IMR-90 (cell line): ENCODE measurements at regions not wholly inside any gene's neighbourhood (a gene's known extent, or its start where the extent isn't known, plus 50 kb on each side); places are given as distances from the start of the nearest gene placed in this dataset.
A peak's percentile ranks its signal among the peaks of the same experiment; 100 is the strongest.

Source experiments
- ATAC-seq: fragments of 200-7000 bp; cut with Tn5 transposase; 2 replicates; pipeline ENCODE4 v1.9.1; 2020; ENCODE audit warnings: low read depth, mild to moderate bottlenecking, moderate library complexity
- BruUV-seq: library from RNA; stranded (reverse); fragments of 400-500 nt; replicated peaks from 2 replicates; lab custom pipeline; 2021; lab: Mats Ljungman, UMichigan
- CTCF ChIA-PET: fragments of 300-600 bp; formaldehyde crosslinking; extraction: SDS; loops from one replicate; lab custom pipeline; 2021; ENCODE audit warnings: antibody characterized with exemption; lab: Yijun Ruan, JAX
- POLR2A ChIA-PET: fragments of 300-600 bp; sonication (Branson Sonifier 250); formaldehyde crosslinking; loops from one replicate; lab custom pipeline; 2022; ENCODE audit warnings: antibody characterized with exemption; ENCODE audit not compliant: unreplicated experiment; lab: Charles Lee
- DNase-seq: peaks from one replicate; pipeline ENCODE4 v3.0.0; 2013
- H2AFZ ChIP-seq: replicated peaks from 2 replicates; pipeline ENCODE3; 2013; ENCODE audit warnings: low read length, mild to moderate bottlenecking; ENCODE audit not compliant: poor library complexity
- H2AK5ac ChIP-seq: 2 replicates; pipeline ENCODE4 v1.6.1; 2013; ENCODE audit warnings: low read depth, low read length, inconsistent platforms
- H2AK9ac ChIP-seq: replicated peaks from 2 replicates; pipeline ENCODE3; 2013; ENCODE audit warnings: mild to moderate bottlenecking, low read depth, low read length, moderate library complexity; ENCODE audit not compliant: poor library complexity
- H2BK120ac ChIP-seq: 2 replicates; pipeline ENCODE4 v1.6.1; 2013; ENCODE audit warnings: low read depth, low read length, inconsistent platforms
- H2BK15ac ChIP-seq: 3 replicates; pipeline ENCODE4 v1.6.1; 2013; ENCODE audit warnings: low read depth, low read length, inconsistent platforms
- H2BK20ac ChIP-seq: 2 replicates; pipeline ENCODE4 v1.6.1; 2013; ENCODE audit warnings: low read depth, mild to moderate bottlenecking, inconsistent platforms, low read length, moderate library complexity
- H2BK5ac ChIP-seq: 2 replicates; pipeline ENCODE4 v1.6.1; 2013; ENCODE audit warnings: mild to moderate bottlenecking, low read depth, low read length, inconsistent platforms; ENCODE audit not compliant: poor library complexity, severe bottlenecking
- H3K14ac ChIP-seq: replicated peaks from 2 replicates; pipeline ENCODE4 v1.6.1; 2013; ENCODE audit warnings: low read depth, low read length, inconsistent platforms
- H3K18ac ChIP-seq: 2 replicates; pipeline ENCODE4 v1.6.1; 2013; ENCODE audit warnings: low read depth, low read length, control low read depth
- H3K23ac ChIP-seq: 2 replicates; pipeline ENCODE4 v1.6.1; 2013; ENCODE audit warnings: low read depth, low read length, inconsistent platforms
- H3K27ac ChIP-seq: 2 replicates; pipeline ENCODE4 v1.5.1; 2013; ENCODE audit warnings: mild to moderate bottlenecking, control low read depth, low read length; ENCODE audit not compliant: insufficient read depth
- H3K27me3 ChIP-seq: 2 replicates; pipeline ENCODE4 v1.6.1; 2013; ENCODE audit warnings: low read length; ENCODE audit not compliant: control insufficient read depth, insufficient read depth
- H3K36me3 ChIP-seq: 2 replicates; pipeline ENCODE4 v1.6.1; 2013; ENCODE audit warnings: low read length, mixed read lengths; ENCODE audit not compliant: control insufficient read depth, insufficient read depth
- H3K4ac ChIP-seq: 2 replicates; pipeline ENCODE4 v1.6.1; 2013; ENCODE audit warnings: low read depth, low read length, inconsistent platforms
- H3K4me1 ChIP-seq: 2 replicates; pipeline ENCODE4 v1.6.1; 2013; ENCODE audit warnings: low read length, mixed read lengths; ENCODE audit not compliant: control insufficient read depth, insufficient read depth
- H3K4me2 ChIP-seq: 2 replicates; pipeline ENCODE4 v1.6.1; 2013; ENCODE audit warnings: low read depth, mild to moderate bottlenecking, control low read depth, low read length, moderate library complexity
- H3K4me3 ChIP-seq: 2 replicates; pipeline ENCODE4 v1.5.1; 2013; ENCODE audit warnings: low read depth, mild to moderate bottlenecking, control low read depth, low read length, moderate library complexity; ENCODE audit not compliant: insufficient read depth
- H3K56ac ChIP-seq: 2 replicates; pipeline ENCODE4 v1.6.1; 2013; ENCODE audit warnings: low read length, inconsistent platforms; ENCODE audit not compliant: insufficient read depth; ENCODE audit errors: extremely low read depth
- H3K79me1 ChIP-seq, 2 experiments: 2 replicates each; pipeline ENCODE4 v1.6.1; 2013; ENCODE audit warnings: low read length in 2 of 2, inconsistent platforms in 1 of 2, low read depth in 1 of 2
- H3K9ac ChIP-seq: 2 replicates; pipeline ENCODE4 v1.6.1; 2013; ENCODE audit warnings: low read depth, low read length, control low read depth
- H3K9me1 ChIP-seq: 2 replicates; pipeline ENCODE4 v1.6.1; 2013; ENCODE audit warnings: low read length, inconsistent platforms; ENCODE audit not compliant: insufficient read depth
- H3K9me3 ChIP-seq: 2 replicates; pipeline ENCODE4 v1.6.1; 2013; ENCODE audit warnings: low read length; ENCODE audit not compliant: control insufficient read depth, insufficient read depth
- H4K20me1 ChIP-seq: 2 replicates; pipeline ENCODE4 v1.6.1; 2013; ENCODE audit warnings: low read length, inconsistent platforms; ENCODE audit not compliant: insufficient read depth
- H4K5ac ChIP-seq: 2 replicates; pipeline ENCODE4 v1.6.1; 2013; ENCODE audit warnings: mild to moderate bottlenecking, low read depth, low read length, control low read depth
- H4K8ac ChIP-seq, 2 experiments: 2 replicates each; pipeline ENCODE4 v1.6.1; 2013; ENCODE audit warnings: low read depth in 2 of 2, low read length in 2 of 2, control low read depth in 1 of 2, inconsistent platforms in 1 of 2
- H4K91ac ChIP-seq: 2 replicates; pipeline ENCODE4 v1.6.1; 2013; ENCODE audit warnings: low read depth, low read length, inconsistent platforms; ENCODE audit not compliant: insufficient read depth
- CHD1 ChIP-seq: IDR thresholded peaks from 2 replicates; pipeline ENCODE4 v1.6.1; 2012; ENCODE audit warnings: low read depth, low read length, improper control_type of control experiment
- CTCF ChIP-seq: conservative IDR thresholded peaks from 2 replicates; pipeline ENCODE4 v1.5.1; 2012; ENCODE audit warnings: mild to moderate bottlenecking, low read depth, low read length, improper control_type of control experiment
- ELK1 ChIP-seq: fragments of 150-350 bp; IDR thresholded peaks from 2 replicates; pipeline ENCODE4 v1.6.1; 2016; ENCODE audit warnings: low read depth, mild to moderate bottlenecking, low read length, moderate library complexity, borderline replicate concordance
- FOS ChIP-seq: fragments of 150-350 bp; IDR thresholded peaks from 2 replicates; pipeline ENCODE4 v1.6.1; 2016; ENCODE audit warnings: low read depth, low read length
- MAFK ChIP-seq: IDR thresholded peaks from 2 replicates; pipeline ENCODE4 v1.6.1; 2012; ENCODE audit warnings: low read depth, low read length, improper control_type of control experiment
- NFE2L2 ChIP-seq: fragments of 150-350 bp; IDR thresholded peaks from 2 replicates; pipeline ENCODE4 v1.6.1; 2016; ENCODE audit warnings: low read depth, mild to moderate bottlenecking, low read length
- RAD21 ChIP-seq: IDR thresholded peaks from 2 replicates; pipeline ENCODE4 v1.6.1; 2012; ENCODE audit warnings: low read length, improper control_type of control experiment
- RCOR1 ChIP-seq: IDR thresholded peaks from 2 replicates; pipeline ENCODE4 v1.6.1; 2012; ENCODE audit warnings: mild to moderate bottlenecking, low read length, improper control_type of control experiment; ENCODE audit not compliant: insufficient replicate concordance
- RFX5 ChIP-seq: IDR thresholded peaks from 2 replicates; pipeline ENCODE4 v1.8.0; 2012; ENCODE audit warnings: low read depth, mild to moderate bottlenecking, low read length, moderate library complexity
- USF2 ChIP-seq: fragments of 150-350 bp; IDR thresholded peaks from 2 replicates; pipeline ENCODE4 v1.6.1; 2017; ENCODE audit warnings: mild to moderate bottlenecking, antibody characterized with exemption, low read length, low read depth
- WGBS, 2 experiments: methylation state at CpG; one replicate each; pipeline versions ENCODE4 v1.1.5 to v1.1.7; 2013; ENCODE audit warnings: missing lambda C conversion rate in 2 of 2; ENCODE audit not compliant: insufficient read length in 1 of 2; ENCODE audit errors: extremely low coverage in 2 of 2; 5-methylcytosine and 5-hydroxymethylcytosine counted together
- dilution Hi-C: fragments of 300-500 bp; cut with HindIII; formaldehyde crosslinking; loops from one replicate; pipeline ENCODE4 v1.14.3; 2018; ENCODE audit warnings: low sequenced_read_pairs; ENCODE audit not compliant: unreplicated experiment
- in situ Hi-C: fragments of 300-500 bp; cut with MboI; formaldehyde crosslinking; loops from 3 replicates; pipeline ENCODE4 v1.14.3; 2019; ENCODE audit warnings: low sequenced_read_pairs, inconsistent platforms, mixed read lengths
- intact Hi-C: fragments of 100-400 bp; cut with micrococcal nuclease; formaldehyde crosslinking; loops from 2 replicates; pipeline ENCODE4 v1.10.0; 2022

GRCh38 chr5:117701062-117701461 is 1126.4 kb upstream of the SEMA6A start:
- dilution Hi-C loops = no loop called here
- Histone ChIP-seq H3K4me2 (no peak overlapping the region), H3K79me1 (no peaks in the 10 kb centered on the region), H2BK120ac (no peak overlapping the region), H3K18ac (no peak overlapping the region), H4K20me1 (no peaks in the 10 kb centered on the region), H2BK5ac (no peak overlapping the region), H3K14ac (no peak overlapping the region), H3K36me3 (no peaks in the 10 kb centered on the region), H3K9me1 (no peaks in the 10 kb centered on the region), H3K56ac (no peak overlapping the region), H2BK15ac (no peak overlapping the region), H2AK5ac (no peak overlapping the region), H3K9ac (no peak overlapping the region), H3K27ac (no peak overlapping the region), H3K4me3 (no peak overlapping the region), H4K5ac (no peak overlapping the region), H2AK9ac (no peak overlapping the region), H2AFZ (no peak overlapping the region), H3K4me1 (no peaks in the 10 kb centered on the region; the same call in 1 of the 2 replicates), H2BK20ac (no peak overlapping the region), H3K23ac (no peak overlapping the region), H3K27me3 (no peaks in the 10 kb centered on the region), H4K91ac (no peak overlapping the region), H4K8ac (0 out of 4 replicates have a peak overlapping the region, but pooled peaks of 1 of the 2 experiments have one; percentile 5), H3K4ac (no peak overlapping the region), H3K9me3 (no peaks in the 10 kb centered on the region)
- CTCF ChIA-PET = interaction anchor here (0.6 kb wide), 1 partner anchor 9 kb away, joined by 3 read pairs; no protein-coding TSS in a partner anchor
- no TSS peak for BruUV-seq
- no peak for TF ChIP-seq RCOR1
- no peak for TF ChIP-seq NFE2L2
- TF ChIP-seq FOS = no peak
- no peak for TF ChIP-seq CHD1
- no peak for TF ChIP-seq CTCF
- TF ChIP-seq ELK1 = no peak
- TF ChIP-seq USF2 = no peak
- no peak for TF ChIP-seq RAD21
- TF ChIP-seq RFX5 = no peak
- TF ChIP-seq MAFK = no peak
- in situ Hi-C loops = no loop called here
- no CpG with 5 or more reads among the region's 1 CpG for WGBS, 2 experiments
- DNase-seq = peak; percentile 21
- intact Hi-C loops = no loop called here
- ATAC-seq = peak; percentile 51
- POLR2A ChIA-PET = interaction anchor here (0.5 kb wide), 1 partner anchor 27 kb away, joined by 4 read pairs; no protein-coding TSS in a partner anchor
